ENCODE measurements at regions not wholly inside any gene's neighbourhood (a gene's known extent, or its start where the extent isn't known, plus 50 kb on each side); places are given as distances from the start of the nearest gene placed in this dataset.
"Not testable (repeated sequence)": the region's sequence is repeated elsewhere in the genome, so short reads cannot be mapped to it uniquely, and the experiment has no call there.

GRCh38 chr16:13631916-13632315, 288.0 kb upstream of the ERCC4 start:
- DNase-seq, result no peak

- not testable (repeated sequence) for DNase-seq
These were observed 287.4 kb upstream of the ERCC4 start for GRCh38 chr16:13632504-13632903.

GRCh38 chr16:13633391-13633861, 286.5 kb upstream of the ERCC4 start:
- no peak for DNase-seq

- DNase-seq, result no peak
These were observed 285.7 kb upstream of the ERCC4 start for GRCh38 chr16:13634253-13634652.

GRCh38 chr16:13634959-13635358, 285.0 kb upstream of the ERCC4 start:
- no peak for DNase-seq

- no peak for DNase-seq
These were observed 281.7 kb upstream of the ERCC4 start for GRCh38 chr16:13638218-13638617.

- DNase-seq, result no peak
These were observed 276.5 kb upstream of the ERCC4 start for GRCh38 chr16:13643412-13643811.

- DNase-seq, result no peak
These were observed 274.2 kb upstream of the ERCC4 start for GRCh38 chr16:13645601-13646245.

GRCh38 chr16:13660807-13661206, 259.1 kb upstream of the ERCC4 start:
- DNase-seq, result no peak

- DNase-seq, result no peak
These were observed 254.1 kb upstream of the ERCC4 start for GRCh38 chr16:13665876-13666275.

- DNase-seq, result no peak
These were observed 247.8 kb upstream of the ERCC4 start for GRCh38 chr16:13672196-13672595.

GRCh38 chr16:13680021-13680889, 239.7 kb upstream of the ERCC4 start:
- DNase-seq, result no peak

- no peak for DNase-seq
These were observed 235.0 kb upstream of the ERCC4 start for GRCh38 chr16:13684819-13685563.

- DNase-seq, result no peak
These were observed 223.9 kb upstream of the ERCC4 start for GRCh38 chr16:13696017-13696416.

GRCh38 chr16:13697013-13697412, 222.9 kb upstream of the ERCC4 start:
- DNase-seq, result no peak

- no peak for DNase-seq
These were observed 222.4 kb upstream of the ERCC4 start for GRCh38 chr16:13697568-13697967.

- DNase-seq, result no peak
These were observed 217.3 kb upstream of the ERCC4 start for GRCh38 chr16:13702614-13703013.

- no peak for DNase-seq
These were observed 211.4 kb upstream of the ERCC4 start for GRCh38 chr16:13708347-13709120.

- no peak for DNase-seq
These were observed 201.2 kb upstream of the ERCC4 start for GRCh38 chr16:13718748-13719147.

- no peak for DNase-seq
These were observed 192.0 kb upstream of the ERCC4 start for GRCh38 chr16:13727943-13728342.

- DNase-seq, result no peak
These were observed 186.4 kb upstream of the ERCC4 start for GRCh38 chr16:13733561-13733960.

- DNase-seq, result not testable (repeated sequence)
These were observed 180.2 kb upstream of the ERCC4 start for GRCh38 chr16:13739621-13740373.
